Activated CD4-positive, CD25-positive, alpha-beta regulatory T cell (primary cell): ENCODE measurements at regions not wholly inside any gene's neighbourhood (a gene's known extent, or its start where the extent isn't known, plus 50 kb on each side); places are given as distances from the start of the nearest gene placed in this dataset.

Experiments used
- DNase-seq, 4 experiments: peaks; one replicate each; lab custom pipeline; 2025; lab: John Stamatoyannopoulos, UW

GRCh38 chr5:174596429-174596828 is 128.0 kb upstream of the MSX2 start:
- no peak for DNase-seq

GRCh38 chr5:174599992-174600391 is 124.4 kb upstream of the MSX2 start:
- no peak for DNase-seq

- no peak for DNase-seq
Measured at GRCh38 chr5:174601946-174602345, 122.4 kb upstream of the MSX2 start.

GRCh38 chr5:174606153-174606552 is 118.2 kb upstream of the MSX2 start:
- no peak for DNase-seq

GRCh38 chr5:174606646-174607045 is 117.7 kb upstream of the MSX2 start:
- DNase-seq = no peak

GRCh38 chr5:174607205-174607604 is 117.2 kb upstream of the MSX2 start:
- DNase-seq = no peak

GRCh38 chr5:174607916-174608315 is 116.5 kb upstream of the MSX2 start:
- no peak for DNase-seq

- DNase-seq = no peak
Measured at GRCh38 chr5:174608631-174609097, 115.7 kb upstream of the MSX2 start.

- no peak for DNase-seq
Measured at GRCh38 chr5:174609116-174609515, 115.3 kb upstream of the MSX2 start.

GRCh38 chr5:174610968-174611367 is 113.4 kb upstream of the MSX2 start:
- DNase-seq = no peak

- DNase-seq = no peak
Measured at GRCh38 chr5:174612686-174613085, 111.7 kb upstream of the MSX2 start.

- DNase-seq = no peak
Measured at GRCh38 chr5:174614500-174615135, 109.8 kb upstream of the MSX2 start.

GRCh38 chr5:174616036-174616435 is 108.3 kb upstream of the MSX2 start:
- DNase-seq = no peak

- no peak for DNase-seq
Measured at GRCh38 chr5:174617285-174617684, 107.1 kb upstream of the MSX2 start.

GRCh38 chr5:174617910-174618309 is 106.5 kb upstream of the MSX2 start:
- no peak for DNase-seq

- no peak for DNase-seq
Measured at GRCh38 chr5:174618589-174618988, 105.8 kb upstream of the MSX2 start.

GRCh38 chr5:174622067-174622466 is 102.3 kb upstream of the MSX2 start:
- DNase-seq = no peak

GRCh38 chr5:174623018-174623417 is 101.4 kb upstream of the MSX2 start:
- DNase-seq = no peak

- no peak for DNase-seq
Measured at GRCh38 chr5:174623433-174624019, 100.9 kb upstream of the MSX2 start.

GRCh38 chr5:174624733-174625522 is 99.5 kb upstream of the MSX2 start:
- no peak for DNase-seq

GRCh38 chr5:174625591-174626350 is 98.6 kb upstream of the MSX2 start:
- no peak for DNase-seq

- DNase-seq = no peak
Measured at GRCh38 chr5:174626369-174626920, 97.9 kb upstream of the MSX2 start.
